Stimulated activated CD8-positive, alpha-beta memory T cell treated with anti-CD3 and anti-CD28 coated beads, Interleukin-4, amount 100 ng/mL, for 48 hours (primary cell): ENCODE measurements at regions not wholly inside any gene's neighbourhood (a gene's known extent, or its start where the extent isn't known, plus 50 kb on each side); places are given as distances from the start of the nearest gene placed in this dataset.

Experiments
- DNase-seq: peaks from one replicate; pipeline ENCODE4 v3.0.0-alpha.2; 2020

- DNase-seq: no peak
Observed at GRCh38 chr9:73470766-73471165, 319.1 kb downstream of the ANXA1 start.

DNA sequence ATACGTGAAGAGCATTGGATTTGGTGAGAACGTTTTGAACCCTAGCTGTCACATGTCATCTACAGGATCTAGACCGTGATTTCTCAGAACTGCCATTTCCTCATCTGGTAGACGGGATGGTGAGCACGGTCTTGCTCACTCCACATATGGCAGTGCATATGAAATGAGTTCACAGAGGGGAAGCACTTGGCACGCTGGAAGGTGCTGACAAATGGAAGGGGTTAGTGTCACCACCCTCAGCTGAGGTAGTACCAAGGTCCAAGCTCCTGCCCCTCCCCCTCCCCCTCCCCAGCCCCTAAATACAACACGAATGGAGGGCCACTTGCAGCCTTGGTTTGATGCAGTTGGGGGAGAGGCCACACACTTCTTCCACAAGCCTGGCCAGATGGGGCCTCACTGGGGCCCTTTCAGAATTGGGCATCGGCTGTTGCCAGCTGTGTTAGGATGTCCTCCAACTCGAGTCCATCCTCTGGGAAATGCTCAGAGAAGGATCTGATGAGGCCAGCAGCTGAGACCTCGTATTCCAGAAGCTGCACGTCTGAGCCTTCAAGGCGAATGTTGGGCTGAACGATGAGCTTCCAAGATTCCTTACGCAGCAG lies 322.4 kb downstream of the ANXA1 start:
- no peak for DNase-seq

DNA sequence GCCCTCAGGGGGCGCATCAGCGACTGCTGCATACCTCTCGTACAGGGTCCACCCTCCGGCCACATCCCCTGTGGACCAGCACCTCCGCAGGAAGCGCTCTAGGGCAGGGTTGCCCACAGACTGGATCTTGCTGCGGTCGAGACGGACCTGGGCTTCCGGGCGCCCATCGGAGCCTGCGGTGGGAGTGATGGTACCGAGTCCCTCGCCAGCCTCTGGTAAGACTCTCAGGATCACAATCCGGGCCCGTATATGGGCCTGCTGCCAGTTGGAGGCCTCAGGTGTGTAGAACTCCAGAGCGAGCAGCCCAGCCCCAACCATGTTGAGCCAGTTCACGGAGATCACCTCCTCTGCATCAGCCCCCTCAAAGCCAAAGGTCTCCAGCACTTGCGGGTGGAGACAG lies 323.0 kb downstream of the ANXA1 start:
- DNase-seq: no peak

- no peak for DNase-seq
Observed at GRCh38 chr9:73494894-73495293, 343.2 kb downstream of the ANXA1 start.

DNA sequence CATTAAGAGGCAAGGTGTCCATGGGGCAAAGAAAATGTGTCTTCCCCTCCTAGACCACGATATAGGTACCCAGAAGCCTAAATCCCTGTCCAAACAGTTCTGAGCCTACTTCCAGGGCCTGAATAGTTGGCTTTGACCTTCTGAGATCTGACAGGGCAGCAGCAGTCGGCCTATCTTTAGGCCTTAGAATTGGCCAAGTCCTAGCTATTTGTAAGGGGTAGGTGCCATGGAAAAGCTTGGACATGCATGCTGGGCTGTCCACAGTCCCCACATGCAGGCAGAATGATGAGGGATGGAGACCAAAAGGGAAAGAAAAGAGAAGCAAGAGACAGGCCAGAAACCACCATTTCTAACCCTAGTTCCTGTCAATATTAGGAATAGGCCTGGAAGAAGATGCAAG lies 346.1 kb downstream of the ANXA1 start:
- no peak for DNase-seq

GRCh38 chr9:73515216-73515615 lies 363.6 kb downstream of the ANXA1 start:
- no peak for DNase-seq

GRCh38 chr9:73523391-73523790 lies 371.7 kb downstream of the ANXA1 start:
- DNase-seq: no peak

GRCh38 chr9:73525350-73525749 lies 373.7 kb downstream of the ANXA1 start:
- no peak for DNase-seq

- DNase-seq: no peak
Observed at GRCh38 chr9:73527521-73527920, 375.9 kb downstream of the ANXA1 start.

GRCh38 chr9:73528926-73529325 lies 377.3 kb downstream of the ANXA1 start:
- DNase-seq: no peak

- no peak for DNase-seq
Observed at GRCh38 chr9:73529666-73530065, 378.0 kb downstream of the ANXA1 start.

- no peak for DNase-seq
Observed at GRCh38 chr9:73531051-73531532, 379.4 kb downstream of the ANXA1 start.

- no peak for DNase-seq
Observed at GRCh38 chr9:73531658-73532057, 380.0 kb downstream of the ANXA1 start.

DNA sequence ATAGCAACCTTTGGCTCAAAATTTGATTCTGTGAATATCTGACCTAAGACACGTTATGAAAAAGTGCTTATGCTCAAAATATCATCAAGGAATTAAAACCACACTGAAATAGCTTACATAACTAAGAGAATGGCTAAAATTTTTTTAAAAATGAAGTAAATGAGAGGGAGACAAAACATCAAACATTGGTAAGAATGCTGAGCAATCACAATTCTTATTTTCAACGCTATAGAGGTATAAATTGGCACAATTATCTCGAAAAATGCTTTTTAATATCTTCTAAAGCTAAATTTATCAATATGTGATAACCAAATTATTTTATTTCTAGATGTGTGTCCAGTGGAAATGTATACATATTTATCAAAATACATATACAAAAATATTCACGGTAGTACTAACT lies 381.3 kb downstream of the ANXA1 start:
- no peak for DNase-seq

GRCh38 chr9:73536403-73536802 lies 384.7 kb downstream of the ANXA1 start:
- no peak for DNase-seq

GRCh38 chr9:73537561-73537960 lies 385.9 kb downstream of the ANXA1 start:
- DNase-seq: no peak

GRCh38 chr9:73539881-73540390 lies 388.3 kb downstream of the ANXA1 start:
- DNase-seq: no peak

DNA sequence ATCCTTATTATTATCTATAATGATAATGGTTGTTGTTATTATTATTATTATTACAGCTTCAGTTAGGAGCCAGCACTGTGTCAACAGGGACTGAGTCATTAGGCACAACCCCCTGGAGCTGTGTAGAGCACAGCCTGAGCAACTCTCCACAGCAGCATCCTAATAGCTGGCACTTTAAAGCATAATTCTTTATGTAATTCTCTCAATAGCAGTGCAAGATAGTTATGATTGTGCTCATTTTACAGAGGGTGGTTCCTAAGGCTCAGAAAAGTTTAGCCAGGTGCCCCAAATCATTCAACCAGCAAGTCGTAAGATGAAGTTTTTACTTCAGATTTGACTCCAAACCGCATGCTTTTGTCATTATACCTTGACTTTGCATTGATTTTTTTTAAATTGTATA lies 390.3 kb downstream of the ANXA1 start:
- DNase-seq: no peak

DNA sequence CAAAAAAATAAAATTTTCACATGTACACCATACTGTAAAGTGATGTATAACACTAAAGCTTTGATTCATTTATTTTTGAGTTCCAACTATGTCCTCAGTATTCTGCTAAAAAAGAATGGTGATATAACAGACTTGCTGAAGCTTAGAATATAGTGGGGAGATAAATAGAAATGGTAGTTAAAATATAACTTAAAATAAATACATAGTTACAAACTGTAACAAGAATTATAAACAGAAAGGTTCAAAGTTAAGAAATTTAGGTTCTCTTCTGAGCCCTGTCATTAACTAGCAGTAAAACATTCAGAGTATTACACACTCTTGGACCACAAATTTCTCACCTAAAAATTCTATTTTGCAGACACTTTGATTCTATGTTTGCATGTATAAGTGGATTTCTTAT lies 392.1 kb downstream of the ANXA1 start:
- DNase-seq: no peak

- no peak for DNase-seq
Observed at GRCh38 chr9:73548201-73548600, 396.5 kb downstream of the ANXA1 start.

DNA sequence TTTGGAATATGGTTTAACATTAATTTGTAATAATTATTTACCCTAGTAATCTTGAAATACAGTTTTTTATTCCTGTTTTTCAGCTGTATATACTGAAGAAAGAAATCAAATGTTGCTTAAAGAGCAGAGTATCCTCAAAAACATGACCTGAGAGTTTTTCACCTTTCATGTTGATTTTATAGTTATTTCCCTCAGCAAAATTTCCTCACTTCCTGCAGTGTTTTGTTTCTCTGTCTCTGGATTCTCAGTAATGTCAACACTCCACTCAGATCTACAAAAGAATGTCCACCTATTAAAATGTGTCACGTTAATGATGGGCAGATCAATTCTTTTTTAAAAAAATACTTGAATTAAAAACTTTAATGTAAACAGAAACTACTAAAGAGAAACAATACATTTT lies 398.3 kb downstream of the ANXA1 start:
- no peak for DNase-seq

GRCh38 chr9:73553295-73553694 lies 401.6 kb downstream of the ANXA1 start:
- no peak for DNase-seq

GRCh38 chr9:73558471-73558870 lies 406.8 kb downstream of the ANXA1 start:
- DNase-seq: no peak

DNA sequence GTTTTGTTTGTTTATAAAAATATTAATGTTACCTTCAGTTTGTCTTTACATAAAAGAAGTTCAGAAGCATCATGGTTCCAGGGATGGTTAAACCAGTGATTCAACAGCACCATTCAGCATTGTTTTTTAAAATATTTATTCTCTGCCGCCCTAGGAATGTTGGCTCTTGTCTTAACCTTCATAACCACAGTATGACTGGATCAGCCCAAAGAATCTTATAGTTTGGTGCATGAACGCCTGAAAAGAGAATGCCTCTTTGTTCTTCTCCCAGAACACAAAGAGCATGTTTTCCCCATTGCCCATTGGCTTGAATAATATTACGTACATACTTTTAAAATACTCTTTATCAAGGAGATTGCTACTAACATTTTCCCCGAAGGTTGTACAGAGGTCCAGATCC lies 413.4 kb downstream of the ANXA1 start:
- DNase-seq: no peak

- DNase-seq: no peak
Observed at GRCh38 chr9:73565833-73566465, 414.3 kb downstream of the ANXA1 start.
